22Rv1 (cell line): ENCODE measurements at regions not wholly inside any gene's neighbourhood (a gene's known extent, or its start where the extent isn't known, plus 50 kb on each side); places are given as distances from the start of the nearest gene placed in this dataset.

Source experiments
- ZFX ChIP-seq: fragments of 450-650 bp; IDR thresholded peaks from 2 replicates; pipeline ENCODE4 v1.6.1; 2017; ENCODE audit warnings: antibody characterized with exemption, borderline replicate concordance
- TF ChIP-seq, protein P1 (sequence below): fragments of 450-650 bp; IDR thresholded peaks from 2 replicates; pipeline ENCODE4 v1.5.1; 2017; ENCODE audit warnings: mild to moderate bottlenecking

DNA sequence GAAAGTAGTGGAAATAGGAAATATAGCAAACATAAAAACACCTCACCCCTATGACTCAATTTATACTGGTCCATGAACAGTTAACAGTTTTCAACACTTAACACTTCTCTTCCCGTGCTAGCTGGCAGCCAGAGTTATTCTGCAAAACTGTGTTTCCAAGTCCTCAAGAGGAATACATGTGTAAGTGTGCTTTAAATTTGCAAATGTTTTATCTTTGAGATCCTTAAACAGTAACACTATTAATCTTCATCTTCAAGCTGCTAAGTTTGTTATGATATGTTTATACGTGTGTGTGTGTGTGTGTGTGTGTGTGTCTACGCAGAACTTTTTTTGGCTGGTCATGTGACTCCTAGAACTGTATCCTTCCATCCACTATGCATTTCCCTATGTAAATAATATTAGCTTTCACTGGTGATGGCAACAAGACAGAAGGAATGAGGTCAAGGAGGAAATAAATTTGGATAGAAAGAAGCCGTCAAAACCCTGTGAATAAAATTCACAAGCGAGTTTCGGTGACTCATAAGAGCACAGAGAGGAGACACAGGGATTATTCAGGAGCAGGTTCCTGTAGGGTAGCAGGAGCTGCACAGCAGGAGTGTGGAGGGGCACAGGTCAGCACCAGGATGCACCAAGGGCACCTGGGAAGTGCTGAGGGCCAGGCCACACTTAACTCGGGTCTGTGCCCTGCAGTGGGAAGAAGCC, 105.9 kb upstream of the ETV6 start:
- TF ChIP-seq, protein P1, sequence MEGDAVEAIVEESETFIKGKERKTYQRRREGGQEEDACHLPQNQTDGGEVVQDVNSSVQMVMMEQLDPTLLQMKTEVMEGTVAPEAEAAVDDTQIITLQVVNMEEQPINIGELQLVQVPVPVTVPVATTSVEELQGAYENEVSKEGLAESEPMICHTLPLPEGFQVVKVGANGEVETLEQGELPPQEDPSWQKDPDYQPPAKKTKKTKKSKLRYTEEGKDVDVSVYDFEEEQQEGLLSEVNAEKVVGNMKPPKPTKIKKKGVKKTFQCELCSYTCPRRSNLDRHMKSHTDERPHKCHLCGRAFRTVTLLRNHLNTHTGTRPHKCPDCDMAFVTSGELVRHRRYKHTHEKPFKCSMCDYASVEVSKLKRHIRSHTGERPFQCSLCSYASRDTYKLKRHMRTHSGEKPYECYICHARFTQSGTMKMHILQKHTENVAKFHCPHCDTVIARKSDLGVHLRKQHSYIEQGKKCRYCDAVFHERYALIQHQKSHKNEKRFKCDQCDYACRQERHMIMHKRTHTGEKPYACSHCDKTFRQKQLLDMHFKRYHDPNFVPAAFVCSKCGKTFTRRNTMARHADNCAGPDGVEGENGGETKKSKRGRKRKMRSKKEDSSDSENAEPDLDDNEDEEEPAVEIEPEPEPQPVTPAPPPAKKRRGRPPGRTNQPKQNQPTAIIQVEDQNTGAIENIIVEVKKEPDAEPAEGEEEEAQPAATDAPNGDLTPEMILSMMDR, result no peak
- no peak for TF ChIP-seq ZFX
